Upper lobe of left lung (tissue), 4 donors: ENCODE measurements at regions not wholly inside any gene's neighbourhood (a gene's known extent, or its start where the extent isn't known, plus 50 kb on each side); places are given as distances from the start of the nearest gene placed in this dataset.
"Not testable (repeated sequence)": the region's sequence is repeated elsewhere in the genome, so short reads cannot be mapped to it uniquely, and the experiment has no call there.

Experiments used
- CTCF ChIP-seq, 6 experiments: fragments of 450-650 bp in 4 of 6; fragments of 200-600 bp in 2 of 6; sonication (generic) in 2 of 6; IDR thresholded peaks; one replicate each; pipeline ENCODE4 v1.5.1; 2016 to 2019; ENCODE audit warnings: antibody characterized with exemption in 6 of 6
- EP300 ChIP-seq, 4 donors: sonication (generic); formaldehyde crosslinking; IDR thresholded peaks; one replicate each; pipeline ENCODE4 v1.5.1; 2017; ENCODE audit warnings: antibody characterized with exemption in 4 of 4, control low read depth in 2 of 4
- POLR2AphosphoS5 ChIP-seq, 2 donors: sonication (generic); formaldehyde crosslinking; IDR thresholded peaks; one replicate each; pipeline ENCODE4 v1.5.1; 2017; ENCODE audit warnings: antibody characterized with exemption in 2 of 2

DNA sequence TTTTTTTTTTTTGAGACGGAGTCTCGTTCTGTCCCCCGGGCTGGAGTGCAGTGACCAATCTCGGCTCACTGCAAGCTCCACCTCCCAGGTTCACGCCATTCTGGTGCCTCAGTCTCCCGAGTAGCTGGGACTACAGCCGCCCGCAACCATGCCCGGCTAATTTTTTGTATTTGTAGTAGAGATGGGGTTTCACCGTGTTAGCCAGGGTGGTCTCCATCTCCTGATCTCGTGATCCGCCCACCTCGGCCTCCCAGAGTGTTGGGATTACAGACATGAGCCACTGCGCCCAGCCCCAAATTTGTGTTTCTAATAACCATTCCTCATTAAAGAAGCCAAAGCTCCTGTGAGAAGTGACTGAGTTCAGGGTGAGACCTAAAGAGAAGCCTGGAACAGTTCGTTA is 1906.9 kb downstream of the PCDH9 start:
- not testable (repeated sequence) for TF ChIP-seq CTCF, POLR2AphosphoS5, EP300 (IDR thresholded peaks at IDR 0.05)
